HCT116 (cell line): ENCODE measurements at regions not wholly inside any gene's neighbourhood (a gene's known extent, or its start where the extent isn't known, plus 50 kb on each side); places are given as distances from the start of the nearest gene placed in this dataset.

Experiments used
- ATAC-seq: fragments of 200-7000 bp; cut with Tn5 transposase; 2 replicates; pipeline ENCODE4 v1.9.1; 2020; ENCODE audit warnings: mild to moderate bottlenecking, moderate library complexity
- BruUV-seq: library from RNA; stranded (reverse); fragments of 400-500 nt; replicated peaks from 2 replicates; lab custom pipeline; 2021; lab: Mats Ljungman, UMichigan
- CTCF ChIA-PET: fragments of 300-600 bp; sonication (Branson Sonifier 250); formaldehyde crosslinking; loops from one replicate; lab custom pipeline; 2021; ENCODE audit warnings: antibody characterized with exemption; lab: Charles Lee
- POLR2A ChIA-PET: fragments of 300-600, 350-600 bp; sonication (Branson Sonifier 250); formaldehyde crosslinking; loops from one replicate; lab custom pipeline; 2021; ENCODE audit warnings: antibody characterized with exemption; lab: Charles Lee
- RAD21 ChIA-PET, 2 experiments: fragments of 300-600 bp; sonication (Branson Sonifier 250); formaldehyde crosslinking; loops; one replicate each; lab custom pipeline; 2023; ENCODE audit warnings: low total read pairs in 2 of 2; ENCODE audit not compliant: uncharacterized antibody in 2 of 2, unreplicated experiment in 2 of 2, low non-redundant PET in 1 of 2; lab: Charles Lee
- DNase-seq: peaks from one replicate; pipeline ENCODE4 v3.0.0-alpha.2; 2010; ENCODE audit warnings: low read depth, low spot score
- H2AFZ ChIP-seq: fragments of 200-600 bp; shearing (Covaris generic), sonication (generic); 2 replicates; pipeline ENCODE4 v1.6.1; 2017; ENCODE audit warnings: low read depth, mixed run types, mixed read lengths, antibody characterized with exemption, low read length; ENCODE audit not compliant: poor library complexity, severe bottlenecking
- H3K27ac ChIP-seq: 2 replicates; pipeline ENCODE4 v1.5.1; 2012; ENCODE audit warnings: low read depth, low read length
- H3K27me3 ChIP-seq: fragments of 200-600 bp; sonication (generic); 2 replicates; pipeline ENCODE4 v1.6.1; 2016; ENCODE audit warnings: mixed run types, low read length, mixed read lengths; ENCODE audit not compliant: insufficient read depth
- H3K36me3 ChIP-seq, 2 experiments: fragments of 200-500 bp in 1 of 2; fragments of 200-600 bp in 1 of 2; sonication (Bioruptor generic) in 1 of 2; sonication (generic) in 1 of 2; 2 replicates each; pipeline versions ENCODE4 v1.5.1 to v1.6.1; 2014 to 2016; ENCODE audit warnings: low read length in 2 of 2, inconsistent platforms in 1 of 2, mixed read lengths in 1 of 2, mixed run types in 1 of 2; ENCODE audit not compliant: insufficient read depth in 2 of 2, control insufficient read depth in 1 of 2
- H3K4me1 ChIP-seq, 2 experiments: fragments of 200-600 bp in 1 of 2; sonication (generic) in 1 of 2; 2 replicates each; pipeline versions ENCODE4 v1.5.1 to v1.6.1; 2012 to 2017; ENCODE audit warnings: low read length in 2 of 2, inconsistent platforms in 1 of 2, mild to moderate bottlenecking in 1 of 2, mixed read lengths in 1 of 2, mixed run types in 1 of 2, moderate library complexity in 1 of 2; ENCODE audit not compliant: insufficient read depth in 2 of 2, control insufficient read depth in 1 of 2
- H3K4me2 ChIP-seq: fragments of 200-600 bp; sonication (generic); 2 replicates; pipeline ENCODE4 v1.6.1; 2017; ENCODE audit warnings: mixed run types, low read length, mixed read lengths
- H3K4me3 ChIP-seq, 2 experiments: fragments of 200-600 bp in 1 of 2; sonication (generic) in 1 of 2; replicated peaks in 1 of 2; 2 replicates each; pipeline ENCODE4 v1.5.1; 2011 to 2016; ENCODE audit warnings: low read length in 2 of 2, control low read depth in 1 of 2, low read depth in 1 of 2, mild to moderate bottlenecking in 1 of 2, mixed read lengths in 1 of 2, mixed run types in 1 of 2
- H3K79me2 ChIP-seq: fragments of 200-600 bp; sonication (generic); 2 replicates; pipeline ENCODE4 v1.6.1; 2017; ENCODE audit warnings: mild to moderate bottlenecking, mixed run types, low read length, moderate library complexity, mixed read lengths; ENCODE audit not compliant: insufficient read depth
- H3K9ac ChIP-seq: fragments of 200-600 bp; sonication (generic); 2 replicates; pipeline ENCODE4 v1.6.1; 2016; ENCODE audit warnings: low read length, mixed read lengths
- H3K9me2 ChIP-seq: fragments of 200-600 bp; sonication (generic), shearing (Covaris generic); 2 replicates; pipeline ENCODE4 v1.6.1; 2017; ENCODE audit warnings: mixed run types, mild to moderate bottlenecking, moderate library complexity; ENCODE audit not compliant: insufficient read depth
- H3K9me3 ChIP-seq, 2 experiments: fragments of 200-500 bp in 1 of 2; fragments of 200-600 bp in 1 of 2; sonication (Bioruptor generic) in 1 of 2; sonication (generic) in 1 of 2; 2 replicates each; pipeline ENCODE4 v1.6.1; 2014 to 2017; ENCODE audit warnings: low read length in 2 of 2, mixed read lengths in 2 of 2, inconsistent platforms in 1 of 2, low read depth in 1 of 2, mild to moderate bottlenecking in 1 of 2, mixed run types in 1 of 2, moderate library complexity in 1 of 2; ENCODE audit not compliant: control insufficient read depth in 1 of 2, insufficient read depth in 1 of 2
- H4K20me1 ChIP-seq: fragments of 200-600 bp; sonication (generic), shearing (Covaris generic); 2 replicates; pipeline ENCODE4 v1.6.1; 2017; ENCODE audit warnings: mixed run types, mild to moderate bottlenecking, moderate library complexity; ENCODE audit not compliant: insufficient read depth
- ATF3 ChIP-seq: IDR thresholded peaks from 2 replicates; pipeline ENCODE4 v1.6.1; 2012
- CEBPB ChIP-seq: IDR thresholded peaks from 2 replicates; pipeline ENCODE4 v1.6.1; 2012; ENCODE audit warnings: low read depth
- ELF1 ChIP-seq: IDR thresholded peaks from 2 replicates; pipeline ENCODE4 v1.6.1; 2012; ENCODE audit warnings: low read depth, borderline replicate concordance
- EZH2phosphoT487 ChIP-seq: fragments of 200-600 bp; IDR thresholded peaks from 2 replicates; pipeline ENCODE4 v1.6.1; 2018; ENCODE audit warnings: antibody characterized with exemption, borderline replicate concordance
- FOSL1 ChIP-seq: IDR thresholded peaks from 2 replicates; pipeline ENCODE4 v1.6.1; 2012; ENCODE audit warnings: low read depth
- JUND ChIP-seq: IDR thresholded peaks from 2 replicates; pipeline ENCODE4 v1.6.1; 2012
- POLR2AphosphoS5 ChIP-seq: IDR thresholded peaks from 2 replicates; pipeline ENCODE4 v1.6.1; 2011; ENCODE audit warnings: mild to moderate bottlenecking, low read depth, low read length, moderate library complexity
- SIN3A ChIP-seq: IDR thresholded peaks from 2 replicates; pipeline ENCODE4 v1.6.1; 2012; ENCODE audit warnings: low read depth
- SP1 ChIP-seq: IDR thresholded peaks from 2 replicates; pipeline ENCODE4 v1.6.1; 2012; ENCODE audit warnings: low read depth
- SRF ChIP-seq: IDR thresholded peaks from 2 replicates; pipeline ENCODE4 v1.6.1; 2012; ENCODE audit warnings: low read depth
- YY1 ChIP-seq: IDR thresholded peaks from 2 replicates; pipeline ENCODE4 v1.6.1; 2011; ENCODE audit warnings: low read length, low read depth, moderate library complexity, mild to moderate bottlenecking; ENCODE audit not compliant: insufficient replicate concordance; ENCODE audit errors: extremely low read depth
- ZFX ChIP-seq: fragments of 450-650 bp; IDR thresholded peaks from 2 replicates; pipeline ENCODE4 v1.6.1; 2017
- ZNF274 ChIP-seq: fragments of 200-500 bp; sonication (Bioruptor generic); IDR thresholded peaks from 2 replicates; pipeline ENCODE4 v1.6.1; 2014; ENCODE audit warnings: mild to moderate bottlenecking, low read depth, low read length, inconsistent platforms
- intact Hi-C: fragments of 100-400 bp; cut with micrococcal nuclease; formaldehyde crosslinking; loops from 2 replicates; pipeline ENCODE4 v1.10.0; 2022
- TF ChIP-seq, protein P1 (sequence below): IDR thresholded peaks from 2 replicates; pipeline ENCODE4 v1.6.1; 2012
- TF ChIP-seq, protein P2 (sequence below): IDR thresholded peaks from 2 replicates; pipeline ENCODE4 v1.6.1; 2012; ENCODE audit warnings: low read depth
- TF ChIP-seq, protein P3 (sequence below): IDR thresholded peaks from 2 replicates; pipeline ENCODE4 v1.6.1; 2011; ENCODE audit warnings: mild to moderate bottlenecking, low read length, moderate library complexity; ENCODE audit not compliant: insufficient replicate concordance; ENCODE audit errors: extremely low read depth

DNA sequence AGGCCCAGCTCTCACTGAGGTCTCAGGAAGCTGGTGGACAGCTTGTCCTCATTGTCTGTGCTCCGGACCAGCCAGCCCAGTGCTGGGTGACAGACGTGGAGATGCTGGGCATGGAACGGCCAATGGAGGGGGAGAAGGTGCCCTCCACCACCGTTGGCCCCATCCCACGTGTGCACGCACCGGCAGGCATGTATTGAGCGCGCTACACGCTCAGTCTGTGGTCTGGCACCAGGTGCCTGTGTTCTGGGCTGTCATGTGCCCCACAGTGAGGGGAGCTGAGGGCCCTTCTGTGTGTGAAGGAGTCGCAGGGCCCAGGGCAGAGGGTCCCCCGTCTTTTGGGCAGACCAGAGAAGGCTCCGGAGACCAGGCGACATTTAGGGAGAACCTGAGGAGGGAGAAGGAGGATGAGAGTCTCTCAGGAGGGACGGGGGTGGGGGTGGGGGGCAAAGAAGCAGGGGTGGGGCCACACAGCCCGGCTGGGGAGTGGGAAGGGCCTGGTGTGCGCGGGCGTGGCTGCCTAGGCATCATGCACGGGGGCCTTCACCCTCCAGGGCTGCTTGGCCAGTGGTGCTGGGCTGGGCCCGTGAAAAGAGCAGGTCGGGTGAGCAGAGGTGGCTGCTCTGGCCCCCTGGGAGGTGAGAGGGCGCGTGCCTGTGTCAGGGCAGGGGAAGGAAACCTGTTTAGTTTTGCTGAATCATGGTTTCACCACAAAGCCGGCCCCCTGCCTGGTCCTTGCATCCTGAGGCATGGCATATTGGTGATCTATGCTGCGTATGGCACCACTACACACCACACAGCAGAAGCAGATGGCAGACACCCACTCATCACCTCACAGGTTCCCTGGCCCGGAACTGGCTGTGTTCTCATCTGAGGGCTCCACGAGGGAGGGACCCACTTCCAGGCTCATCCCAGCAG, 86.7 kb upstream of the TTC34 start:
- ATAC-seq (no peak), DNase-seq (no peak)
- ChIA-PET RAD21 (no interaction called here), POLR2A (no interaction called here), CTCF (no interaction called here)
- Histone ChIP-seq H3K9me2 (no peaks in the 10 kb centered on the region), H3K4me2 (no peak overlapping the region), H3K36me3 (no peaks in the 10 kb centered on the region), H3K27me3 (no peaks in the 10 kb centered on the region), H3K4me3 (no peak overlapping the region), H3K27ac (no peak overlapping the region), H2AFZ (no peak overlapping the region), H3K9ac (no peak overlapping the region), H3K9me3 (no peaks in the 10 kb centered on the region), H3K79me2 (no peaks in the 10 kb centered on the region), H4K20me1 (no peaks in the 10 kb centered on the region), H3K4me1 (no peaks in the 10 kb centered on the region)
- BruUV-seq: no TSS peak
- TF ChIP-seq ATF3 (no peak), YY1 (no peak), FOSL1 (no peak), JUND (no peak), ELF1 (no peak), SP1 (no peak), ZFX (no peak), CEBPB (no peak), ZNF274 (no peak), SIN3A (no peak), EZH2phosphoT487 (no peak), POLR2AphosphoS5 (no peak), SRF (no peak)
- TF ChIP-seq, protein P1, sequence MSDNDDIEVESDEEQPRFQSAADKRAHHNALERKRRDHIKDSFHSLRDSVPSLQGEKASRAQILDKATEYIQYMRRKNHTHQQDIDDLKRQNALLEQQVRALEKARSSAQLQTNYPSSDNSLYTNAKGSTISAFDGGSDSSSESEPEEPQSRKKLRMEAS: no peak
- TF ChIP-seq, protein P2, sequence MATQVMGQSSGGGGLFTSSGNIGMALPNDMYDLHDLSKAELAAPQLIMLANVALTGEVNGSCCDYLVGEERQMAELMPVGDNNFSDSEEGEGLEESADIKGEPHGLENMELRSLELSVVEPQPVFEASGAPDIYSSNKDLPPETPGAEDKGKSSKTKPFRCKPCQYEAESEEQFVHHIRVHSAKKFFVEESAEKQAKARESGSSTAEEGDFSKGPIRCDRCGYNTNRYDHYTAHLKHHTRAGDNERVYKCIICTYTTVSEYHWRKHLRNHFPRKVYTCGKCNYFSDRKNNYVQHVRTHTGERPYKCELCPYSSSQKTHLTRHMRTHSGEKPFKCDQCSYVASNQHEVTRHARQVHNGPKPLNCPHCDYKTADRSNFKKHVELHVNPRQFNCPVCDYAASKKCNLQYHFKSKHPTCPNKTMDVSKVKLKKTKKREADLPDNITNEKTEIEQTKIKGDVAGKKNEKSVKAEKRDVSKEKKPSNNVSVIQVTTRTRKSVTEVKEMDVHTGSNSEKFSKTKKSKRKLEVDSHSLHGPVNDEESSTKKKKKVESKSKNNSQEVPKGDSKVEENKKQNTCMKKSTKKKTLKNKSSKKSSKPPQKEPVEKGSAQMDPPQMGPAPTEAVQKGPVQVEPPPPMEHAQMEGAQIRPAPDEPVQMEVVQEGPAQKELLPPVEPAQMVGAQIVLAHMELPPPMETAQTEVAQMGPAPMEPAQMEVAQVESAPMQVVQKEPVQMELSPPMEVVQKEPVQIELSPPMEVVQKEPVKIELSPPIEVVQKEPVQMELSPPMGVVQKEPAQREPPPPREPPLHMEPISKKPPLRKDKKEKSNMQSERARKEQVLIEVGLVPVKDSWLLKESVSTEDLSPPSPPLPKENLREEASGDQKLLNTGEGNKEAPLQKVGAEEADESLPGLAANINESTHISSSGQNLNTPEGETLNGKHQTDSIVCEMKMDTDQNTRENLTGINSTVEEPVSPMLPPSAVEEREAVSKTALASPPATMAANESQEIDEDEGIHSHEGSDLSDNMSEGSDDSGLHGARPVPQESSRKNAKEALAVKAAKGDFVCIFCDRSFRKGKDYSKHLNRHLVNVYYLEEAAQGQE: no peak
- TF ChIP-seq, protein P3, sequence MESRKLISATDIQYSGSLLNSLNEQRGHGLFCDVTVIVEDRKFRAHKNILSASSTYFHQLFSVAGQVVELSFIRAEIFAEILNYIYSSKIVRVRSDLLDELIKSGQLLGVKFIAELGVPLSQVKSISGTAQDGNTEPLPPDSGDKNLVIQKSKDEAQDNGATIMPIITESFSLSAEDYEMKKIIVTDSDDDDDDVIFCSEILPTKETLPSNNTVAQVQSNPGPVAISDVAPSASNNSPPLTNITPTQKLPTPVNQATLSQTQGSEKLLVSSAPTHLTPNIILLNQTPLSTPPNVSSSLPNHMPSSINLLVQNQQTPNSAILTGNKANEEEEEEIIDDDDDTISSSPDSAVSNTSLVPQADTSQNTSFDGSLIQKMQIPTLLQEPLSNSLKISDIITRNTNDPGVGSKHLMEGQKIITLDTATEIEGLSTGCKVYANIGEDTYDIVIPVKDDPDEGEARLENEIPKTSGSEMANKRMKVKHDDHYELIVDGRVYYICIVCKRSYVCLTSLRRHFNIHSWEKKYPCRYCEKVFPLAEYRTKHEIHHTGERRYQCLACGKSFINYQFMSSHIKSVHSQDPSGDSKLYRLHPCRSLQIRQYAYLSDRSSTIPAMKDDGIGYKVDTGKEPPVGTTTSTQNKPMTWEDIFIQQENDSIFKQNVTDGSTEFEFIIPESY: no peak
- intact Hi-C loops: no loop called here
